Hepatocyte (in vitro differentiated cells): ENCODE measurements at regions not wholly inside any gene's neighbourhood (a gene's known extent, or its start where the extent isn't known, plus 50 kb on each side); places are given as distances from the start of the nearest gene placed in this dataset.

ENCODE experiments used
- DNase-seq: peaks from one replicate; pipeline ENCODE4 v3.0.0-alpha.2; 2016; ENCODE audit warnings: low spot score
- H2AFZ ChIP-seq: fragments of 200-600 bp; sonication (generic); 2 replicates; pipeline ENCODE4 v1.6.0; 2016; ENCODE audit warnings: antibody characterized with exemption, mild to moderate bottlenecking
- H3K27ac ChIP-seq: fragments of 200-600 bp; sonication (generic); 2 replicates; pipeline ENCODE4 v1.5.1; 2016; ENCODE audit warnings: mild to moderate bottlenecking
- H3K27me3 ChIP-seq: fragments of 200-600 bp; sonication (generic); 2 replicates; pipeline ENCODE4 v1.6.1; 2016
- H3K36me3 ChIP-seq: fragments of 200-600 bp; sonication (generic); replicated peaks from 2 replicates; pipeline ENCODE4 v1.5.1; 2016; ENCODE audit warnings: low read depth; ENCODE audit not compliant: insufficient read depth
- H3K4me1 ChIP-seq: fragments of 200-600 bp; sonication (generic); 2 replicates; pipeline ENCODE4 v1.5.1; 2016; ENCODE audit warnings: mild to moderate bottlenecking, moderate library complexity; ENCODE audit not compliant: insufficient read depth
- H3K4me2 ChIP-seq: fragments of 200-600 bp; sonication (generic); 2 replicates; pipeline ENCODE4 v1.6.0; 2016
- H3K4me3 ChIP-seq: fragments of 200-600 bp; sonication (generic); 2 replicates; pipeline ENCODE4 v1.5.1; 2016; ENCODE audit warnings: mild to moderate bottlenecking
- H3K79me2 ChIP-seq: fragments of 200-600 bp; sonication (generic); 2 replicates; pipeline ENCODE4 v1.6.0; 2017; ENCODE audit warnings: mild to moderate bottlenecking
- H3K9me2 ChIP-seq: fragments of 200-600 bp; sonication (generic); replicated peaks from 2 replicates; pipeline ENCODE4 v1.6.0; 2017; ENCODE audit warnings: mild to moderate bottlenecking; ENCODE audit not compliant: insufficient read depth
- H3K9me3 ChIP-seq: fragments of 200-600 bp; sonication (generic); 2 replicates; pipeline ENCODE4 v1.5.1; 2016; ENCODE audit warnings: low read depth, mild to moderate bottlenecking
- H4K20me1 ChIP-seq: fragments of 200-600 bp; sonication (generic); 2 replicates; pipeline ENCODE4 v1.6.0; 2016; ENCODE audit warnings: mild to moderate bottlenecking; ENCODE audit not compliant: insufficient read depth, poor library complexity, severe bottlenecking
- EZH2 ChIP-seq: fragments of 200-600 bp; sonication (generic); IDR thresholded peaks from 2 replicates; pipeline ENCODE4 v1.6.1; 2016; ENCODE audit warnings: antibody characterized with exemption, mild to moderate bottlenecking, borderline replicate concordance
- EZH2phosphoT487 ChIP-seq: fragments of 200-600 bp; sonication (generic); IDR thresholded peaks from one replicate; pipeline ENCODE4 v1.6.1; 2018; ENCODE audit warnings: antibody characterized with exemption, mild to moderate bottlenecking, low read depth, moderate library complexity; ENCODE audit not compliant: unreplicated experiment, severe bottlenecking
- WGBS: methylation state at CpG from one replicate; pipeline ENCODE4 v1.1.6; 2016; ENCODE audit warnings: low lambda C conversion rate; ENCODE audit errors: missing lambda C conversion rate; 5-methylcytosine and 5-hydroxymethylcytosine counted together
- TF ChIP-seq, protein P1 (sequence below): fragments of 200-600 bp; sonication (generic); IDR thresholded peaks from 2 replicates; pipeline ENCODE4 v1.5.1; 2016; ENCODE audit warnings: antibody characterized with exemption, mild to moderate bottlenecking; ENCODE audit not compliant: poor library complexity

DNA sequence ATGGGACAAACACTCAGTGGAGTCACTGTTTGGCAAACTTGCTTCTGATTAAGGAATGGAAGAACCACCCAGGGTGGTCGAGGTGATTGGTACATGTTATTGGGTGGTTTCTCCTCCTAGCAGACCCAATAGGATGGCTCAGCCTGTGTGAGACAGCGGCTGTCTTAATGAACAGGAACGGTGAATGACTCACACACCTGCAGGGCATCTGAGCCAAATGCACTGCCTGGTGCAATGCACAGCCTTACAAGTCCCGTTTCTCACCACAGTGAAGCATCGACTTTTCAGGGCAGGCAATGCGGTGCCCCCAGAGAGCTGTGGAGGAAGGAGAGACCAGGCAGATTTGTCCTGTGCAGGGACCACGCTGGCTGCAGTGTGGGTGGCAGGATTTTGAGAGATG, 238.5 kb downstream of the FGF9 start:
- no peak for DNase-seq
- no peaks in the 10 kb centered on the region for H3K9me3 ChIP-seq
- no peaks in the 10 kb centered on the region for H3K36me3 ChIP-seq
- no peak for TF ChIP-seq EZH2phosphoT487
- TF ChIP-seq EZH2, result no peak
- TF ChIP-seq, protein P1, sequence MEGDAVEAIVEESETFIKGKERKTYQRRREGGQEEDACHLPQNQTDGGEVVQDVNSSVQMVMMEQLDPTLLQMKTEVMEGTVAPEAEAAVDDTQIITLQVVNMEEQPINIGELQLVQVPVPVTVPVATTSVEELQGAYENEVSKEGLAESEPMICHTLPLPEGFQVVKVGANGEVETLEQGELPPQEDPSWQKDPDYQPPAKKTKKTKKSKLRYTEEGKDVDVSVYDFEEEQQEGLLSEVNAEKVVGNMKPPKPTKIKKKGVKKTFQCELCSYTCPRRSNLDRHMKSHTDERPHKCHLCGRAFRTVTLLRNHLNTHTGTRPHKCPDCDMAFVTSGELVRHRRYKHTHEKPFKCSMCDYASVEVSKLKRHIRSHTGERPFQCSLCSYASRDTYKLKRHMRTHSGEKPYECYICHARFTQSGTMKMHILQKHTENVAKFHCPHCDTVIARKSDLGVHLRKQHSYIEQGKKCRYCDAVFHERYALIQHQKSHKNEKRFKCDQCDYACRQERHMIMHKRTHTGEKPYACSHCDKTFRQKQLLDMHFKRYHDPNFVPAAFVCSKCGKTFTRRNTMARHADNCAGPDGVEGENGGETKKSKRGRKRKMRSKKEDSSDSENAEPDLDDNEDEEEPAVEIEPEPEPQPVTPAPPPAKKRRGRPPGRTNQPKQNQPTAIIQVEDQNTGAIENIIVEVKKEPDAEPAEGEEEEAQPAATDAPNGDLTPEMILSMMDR, result no peak
- H3K79me2 ChIP-seq, result no peaks in the 10 kb centered on the region
- no peak overlapping the region for H2AFZ ChIP-seq
- H4K20me1 ChIP-seq, result no peaks in the 10 kb centered on the region
- H3K27me3 ChIP-seq, result no peaks in the 10 kb centered on the region
- no peak overlapping the region for H3K27ac ChIP-seq
- H3K9me2 ChIP-seq, result no peaks in the 10 kb centered on the region
- H3K4me2 ChIP-seq, result no peak overlapping the region
- no peaks in the 10 kb centered on the region for H3K4me1 ChIP-seq
- no peak overlapping the region for H3K4me3 ChIP-seq
- WGBS, result 78% methylated on average over 7 of the region's 7 CpGs

DNA sequence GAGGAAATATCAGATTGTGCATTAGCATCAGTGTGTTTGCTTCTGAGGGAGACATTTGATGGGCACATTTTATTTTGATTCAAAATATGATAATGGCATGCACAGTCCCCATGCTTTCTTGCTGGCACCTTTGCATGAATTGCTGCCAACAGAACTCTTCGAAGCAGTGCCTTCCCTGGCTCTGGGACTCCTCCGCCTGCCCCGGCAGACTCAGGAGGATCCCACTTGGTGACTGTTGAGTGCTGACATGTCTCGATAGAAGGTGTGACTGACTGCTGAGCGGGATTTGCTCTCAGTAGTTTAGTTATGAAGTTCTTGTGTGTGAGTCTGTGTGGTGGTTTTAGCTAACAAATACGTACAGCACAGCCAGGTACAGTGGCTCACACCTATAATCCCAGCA, 239.7 kb downstream of the FGF9 start:
- no peaks in the 10 kb centered on the region for H3K9me2 ChIP-seq
- WGBS, result 88% methylated on average over 6 of the region's 6 CpGs
- TF ChIP-seq EZH2phosphoT487 (no peak), EZH2 (no peak)
- TF ChIP-seq, protein P1, result no peak
- no peaks in the 10 kb centered on the region for H4K20me1 ChIP-seq
- H3K4me3 ChIP-seq, result no peak overlapping the region
- no peak overlapping the region for H3K27ac ChIP-seq
- H3K4me2 ChIP-seq, result no peak overlapping the region
- no peaks in the 10 kb centered on the region for H3K36me3 ChIP-seq
- no peak overlapping the region for H2AFZ ChIP-seq
- DNase-seq, result no peak
- H3K4me1 ChIP-seq, result no peaks in the 10 kb centered on the region
- no peaks in the 10 kb centered on the region for H3K79me2 ChIP-seq
- no peaks in the 10 kb centered on the region for H3K27me3 ChIP-seq
- no peaks in the 10 kb centered on the region for H3K9me3 ChIP-seq

DNA sequence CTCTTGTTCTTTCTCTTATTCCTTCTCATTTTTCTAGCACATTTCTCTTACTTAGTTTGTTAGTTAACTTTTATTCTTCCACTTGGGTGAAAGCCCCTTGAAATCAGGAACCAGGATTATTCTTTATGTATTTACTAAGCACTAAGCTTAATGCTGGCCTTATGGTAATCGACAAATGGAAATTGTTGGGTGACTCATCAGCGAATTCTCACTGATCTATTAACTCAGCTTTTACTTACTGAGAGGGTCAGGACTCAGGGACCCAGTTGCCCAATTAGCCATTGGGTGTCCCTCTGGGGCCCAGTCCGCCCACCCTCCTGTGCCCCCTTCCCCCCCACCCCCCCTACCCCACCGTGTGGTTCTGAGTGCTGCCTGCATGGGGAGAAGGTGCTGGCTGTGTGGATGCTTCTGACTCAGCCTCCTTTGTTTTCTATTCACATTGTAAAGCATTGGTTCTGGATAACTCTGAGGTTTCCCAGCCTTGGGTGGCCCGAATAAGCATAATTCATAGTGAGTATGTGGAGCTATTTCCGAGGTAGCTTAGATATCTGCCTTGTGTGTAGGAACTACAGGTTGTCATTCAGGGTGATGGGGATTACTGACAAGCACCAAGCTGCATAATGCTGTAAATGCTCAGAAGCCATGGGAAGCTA, 240.9 kb downstream of the FGF9 start:
- H3K36me3 ChIP-seq, result no peaks in the 10 kb centered on the region
- TF ChIP-seq, protein P1, result no peak
- TF ChIP-seq EZH2phosphoT487 (no peak), EZH2 (no peak)
- H3K9me3 ChIP-seq, result no peaks in the 10 kb centered on the region
- no peaks in the 10 kb centered on the region for H4K20me1 ChIP-seq
- 62% methylated on average over 6 of the region's 6 CpGs for WGBS
- no peaks in the 10 kb centered on the region for H3K79me2 ChIP-seq
- no peak overlapping the region for H3K4me3 ChIP-seq
- no peak overlapping the region for H3K4me2 ChIP-seq
- no peak for DNase-seq
- no peaks in the 10 kb centered on the region for H3K27me3 ChIP-seq
- H3K27ac ChIP-seq, result no peak overlapping the region
- no peaks in the 10 kb centered on the region for H3K9me2 ChIP-seq
- no peak overlapping the region for H2AFZ ChIP-seq
- no peaks in the 10 kb centered on the region for H3K4me1 ChIP-seq
